Femur (tissue), 1 donor: ENCODE measurements at regions not wholly inside any gene's neighbourhood (a gene's known extent, or its start where the extent isn't known, plus 50 kb on each side); places are given as distances from the start of the nearest gene placed in this dataset.
"Not testable (repeated sequence)": the region's sequence is repeated elsewhere in the genome, so short reads cannot be mapped to it uniquely, and the experiment has no call there.

Experiments
- DNase-seq: peaks from one replicate; pipeline ENCODE4 v3.0.0-alpha.2; 2017

- DNase-seq: no peak
Measured at GRCh38 chr1:243996223-243996622, 54.9 kb upstream of the ZBTB18 start.

- no peak for DNase-seq
Measured at GRCh38 chr1:243991650-243992049, 59.4 kb upstream of the ZBTB18 start.

- no peak for DNase-seq
Measured at GRCh38 chr1:243984788-243985187, 66.3 kb upstream of the ZBTB18 start.

- DNase-seq: no peak
Measured at GRCh38 chr1:243982447-243983018, 68.5 kb upstream of the ZBTB18 start.

GRCh38 chr1:243980471-243980870, 70.6 kb upstream of the ZBTB18 start:
- no peak for DNase-seq

GRCh38 chr1:243980071-243980470, 71.0 kb upstream of the ZBTB18 start:
- DNase-seq: no peak

- peak; percentile 28 for DNase-seq
Measured at GRCh38 chr1:243979396-243979795, 71.7 kb upstream of the ZBTB18 start.

GRCh38 chr1:243977094-243977493, 74.0 kb upstream of the ZBTB18 start:
- no peak for DNase-seq

GRCh38 chr1:243974451-243975292, 76.4 kb upstream of the ZBTB18 start:
- DNase-seq: no peak

- DNase-seq: no peak
Measured at GRCh38 chr1:243973169-243973568, 77.9 kb upstream of the ZBTB18 start.

- no peak for DNase-seq
Measured at GRCh38 chr1:243970077-243970476, 81.0 kb upstream of the ZBTB18 start.

- DNase-seq: no peak
Measured at GRCh38 chr1:243968413-243968812, 82.7 kb upstream of the ZBTB18 start.

GRCh38 chr1:243964915-243965314, 86.2 kb upstream of the ZBTB18 start:
- no peak for DNase-seq

- DNase-seq: no peak
Measured at GRCh38 chr1:243963571-243963970, 87.5 kb upstream of the ZBTB18 start.

GRCh38 chr1:243962541-243962940, 88.5 kb upstream of the ZBTB18 start:
- no peak for DNase-seq

GRCh38 chr1:243959998-243960397, 91.1 kb upstream of the ZBTB18 start:
- DNase-seq: no peak

GRCh38 chr1:243957141-243957540, 93.9 kb upstream of the ZBTB18 start:
- DNase-seq: no peak

GRCh38 chr1:243956450-243956849, 94.6 kb upstream of the ZBTB18 start:
- no peak for DNase-seq

GRCh38 chr1:243951207-243951606, 99.9 kb upstream of the ZBTB18 start:
- not testable (repeated sequence) for DNase-seq

GRCh38 chr1:243950166-243950565, 100.1 kb upstream of the AKT3 start:
- DNase-seq: no peak

GRCh38 chr1:243946946-243947345, 96.9 kb upstream of the AKT3 start:
- no peak for DNase-seq

- DNase-seq: no peak
Measured at GRCh38 chr1:243946253-243946652, 96.2 kb upstream of the AKT3 start.

GRCh38 chr1:243945727-243946126, 95.7 kb upstream of the AKT3 start:
- DNase-seq: no peak

- no peak for DNase-seq
Measured at GRCh38 chr1:243944429-243945160, 94.6 kb upstream of the AKT3 start.
